Inferior parietal cortex (tissue), 1 donor: ENCODE measurements at regions not wholly inside any gene's neighbourhood (a gene's known extent, or its start where the extent isn't known, plus 50 kb on each side); places are given as distances from the start of the nearest gene placed in this dataset.

Experiments used
- DNase-seq: peaks from one replicate; pipeline ENCODE4 v3.0.0-alpha.2; 2016; ENCODE audit errors: extremely low spot score

DNA sequence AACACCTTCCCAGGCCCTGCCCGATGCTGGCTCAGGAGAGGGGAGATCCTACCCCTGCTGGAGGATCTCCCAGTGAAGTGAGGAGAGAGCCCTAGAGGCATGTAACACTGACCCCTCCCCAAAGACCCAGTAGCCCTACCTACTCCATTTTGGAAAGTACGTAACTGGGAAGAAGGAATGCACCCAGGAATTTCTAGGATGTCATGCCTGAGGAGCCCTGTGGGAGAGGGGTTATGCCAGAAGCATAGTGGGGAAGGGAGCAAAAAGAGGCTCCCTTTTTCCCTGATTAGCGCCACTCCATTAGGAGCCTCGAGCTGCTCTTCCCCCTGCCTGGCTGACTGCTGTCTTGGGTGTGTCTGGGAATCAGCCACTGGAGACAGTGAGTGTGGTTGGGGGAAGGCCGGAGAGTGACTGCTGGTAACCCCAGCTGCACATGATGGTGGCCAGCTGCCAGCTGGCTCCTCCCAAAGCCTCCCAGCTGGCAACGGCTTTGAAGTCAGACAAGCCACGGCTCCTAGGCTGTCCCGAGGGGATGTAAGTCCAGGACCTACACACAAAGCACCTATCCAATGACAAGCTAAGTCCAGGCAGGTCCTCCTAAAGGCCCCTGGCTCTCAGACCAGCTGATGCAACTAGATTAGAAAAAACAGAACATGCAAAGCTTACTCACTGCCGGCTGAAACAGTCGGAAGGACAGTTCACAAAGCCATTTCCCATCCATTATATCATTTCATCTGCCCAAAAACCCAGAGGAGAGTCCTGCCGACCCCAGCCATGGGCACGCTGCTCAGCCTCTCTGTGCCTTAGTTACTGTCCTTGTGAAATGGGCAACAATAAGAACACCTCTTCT is 136.5 kb upstream of the ABCA1 start:
- DNase-seq, result peak; percentile 71

DNA sequence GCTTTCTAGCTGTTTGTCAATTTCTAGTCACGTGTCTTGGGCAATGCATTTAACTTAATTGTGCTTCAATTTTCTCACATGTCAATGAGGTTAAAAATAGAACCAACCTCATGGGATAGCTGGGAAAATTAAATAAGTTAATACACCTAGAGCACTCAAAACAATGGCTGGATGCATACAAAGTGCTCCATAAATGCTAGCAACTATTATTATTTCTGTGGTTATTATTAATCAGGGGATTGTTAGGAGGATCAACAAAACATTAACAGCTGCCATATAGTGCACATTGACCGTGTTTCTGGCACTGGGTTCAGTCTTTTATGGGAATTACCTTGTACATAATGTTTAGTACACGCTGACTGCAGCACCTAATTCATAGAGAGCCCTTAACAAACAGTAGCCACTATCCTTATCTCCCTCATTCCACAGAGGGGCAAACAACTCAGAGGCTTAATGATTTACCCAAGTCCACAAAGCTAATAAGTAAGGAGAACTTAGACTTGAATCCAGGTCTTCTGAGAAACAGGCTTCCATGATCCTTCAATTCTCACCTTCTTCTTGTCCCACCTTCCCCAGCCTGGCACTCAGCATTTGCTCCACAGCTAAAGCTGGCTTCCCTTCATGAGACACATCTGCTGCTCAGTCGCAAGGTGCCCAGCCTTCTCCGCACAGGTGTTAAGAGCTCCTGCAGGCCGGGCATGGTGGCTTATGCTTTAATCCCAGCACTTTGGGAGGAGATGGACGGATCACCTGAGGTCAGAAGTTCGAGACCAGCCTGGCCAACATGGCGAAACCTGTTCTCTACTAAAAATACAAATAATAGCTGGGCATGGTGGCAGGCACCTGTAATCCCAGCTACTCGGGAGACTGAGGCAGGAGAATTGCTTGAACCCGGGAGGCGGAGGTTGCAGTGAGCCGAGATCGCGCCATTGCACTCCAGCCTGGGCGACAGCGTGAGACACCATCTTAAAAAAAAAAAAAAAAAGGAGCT is 137.4 kb upstream of the ABCA1 start:
- no peak for DNase-seq

DNA sequence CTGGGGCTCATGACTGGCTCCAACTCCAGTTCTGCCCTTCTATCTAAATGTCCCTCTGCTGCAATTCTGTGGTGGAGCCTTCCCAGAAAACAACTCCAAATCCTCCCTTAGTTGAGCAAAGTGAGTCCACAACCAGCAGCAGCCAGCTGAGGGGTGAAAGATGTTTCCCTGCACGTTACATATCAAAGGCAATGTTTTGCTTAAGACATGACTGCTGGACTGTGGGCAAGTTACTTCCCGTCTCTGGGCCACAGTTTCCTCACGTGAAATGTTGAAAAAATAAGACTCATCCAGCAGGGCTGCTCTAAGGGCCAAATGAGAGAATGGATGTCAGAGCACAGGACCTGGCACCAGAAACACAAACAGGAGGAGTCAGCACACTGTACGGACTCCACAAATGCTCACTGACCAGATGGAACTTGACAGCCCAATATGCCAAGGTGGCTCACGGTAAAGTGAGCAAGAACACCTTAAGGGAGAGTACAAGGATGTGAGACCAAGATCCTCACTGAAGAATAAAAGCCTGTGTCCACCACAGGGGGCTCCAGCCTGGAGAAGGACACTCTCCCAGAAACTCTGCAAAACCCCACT is 138.4 kb upstream of the ABCA1 start:
- no peak for DNase-seq

DNA sequence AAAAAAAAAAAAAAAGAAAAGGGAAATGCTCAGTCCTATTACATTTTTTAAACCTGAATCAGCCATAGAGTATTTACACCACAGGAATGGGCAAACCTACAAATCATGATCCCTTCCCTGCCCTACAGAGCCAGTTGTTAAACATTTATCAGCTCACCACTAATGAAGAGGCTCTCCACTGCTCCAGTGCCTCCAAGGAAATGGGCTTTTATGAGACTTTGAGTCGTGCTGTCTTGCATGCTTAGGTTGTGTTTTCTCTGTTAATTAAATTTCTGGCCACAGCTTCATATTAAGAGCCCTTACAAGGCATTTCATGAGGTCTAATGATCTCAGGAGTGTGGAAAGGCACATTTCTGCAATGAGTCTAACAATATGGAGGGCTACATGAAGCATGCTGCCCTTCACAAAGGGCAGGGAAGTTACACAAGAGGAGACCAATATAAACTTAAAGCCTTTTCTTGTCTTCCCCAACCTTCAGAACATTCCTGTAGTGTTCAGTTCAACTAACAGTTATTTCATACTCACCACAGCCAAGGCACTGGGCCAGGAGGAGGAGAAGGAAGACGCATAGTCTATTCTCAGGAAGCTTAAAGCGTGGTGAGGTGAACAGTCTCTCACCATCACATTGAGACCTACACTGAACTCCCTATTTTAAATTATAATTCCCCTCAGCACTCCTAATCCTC is 140.1 kb upstream of the ABCA1 start:
- no peak for DNase-seq

DNA sequence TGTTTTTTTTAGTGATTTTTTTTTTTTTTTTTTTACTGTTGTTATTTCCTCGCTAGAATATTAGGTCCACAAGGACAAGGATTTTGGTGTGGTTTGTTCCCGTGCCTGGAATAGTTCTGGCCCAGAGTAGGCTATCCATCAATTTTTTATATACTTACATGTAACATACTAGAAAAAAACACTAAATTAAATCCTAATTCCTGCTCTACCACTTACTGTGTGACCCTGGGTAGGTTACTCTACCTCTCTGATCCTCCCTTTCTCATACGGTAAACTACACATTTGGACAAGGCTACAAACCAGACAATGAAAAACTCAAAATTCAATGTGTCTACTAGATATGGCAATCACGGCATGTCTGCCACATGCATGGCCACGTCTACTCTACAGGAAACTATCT is 141.3 kb upstream of the ABCA1 start:
- no peak for DNase-seq

DNA sequence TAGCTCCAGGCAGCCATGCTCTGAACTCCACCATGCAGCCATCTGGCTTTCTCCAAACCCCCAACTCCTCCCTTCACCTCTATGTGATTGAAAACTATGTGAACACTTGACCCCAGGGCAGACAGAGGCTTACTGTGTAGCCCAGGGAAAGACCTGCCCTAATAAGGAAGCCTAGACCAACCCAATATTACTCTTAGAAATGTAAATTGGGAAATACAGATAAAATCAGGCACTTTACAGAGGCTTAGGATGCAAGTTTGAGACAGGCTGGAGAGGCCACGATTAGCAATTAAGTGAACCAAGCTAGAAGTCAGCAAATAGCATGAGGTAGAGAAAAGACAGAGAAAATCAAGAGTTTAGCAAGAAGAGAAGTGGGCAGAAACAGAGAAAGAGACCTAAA is 141.7 kb upstream of the ABCA1 start:
- no peak for DNase-seq

DNA sequence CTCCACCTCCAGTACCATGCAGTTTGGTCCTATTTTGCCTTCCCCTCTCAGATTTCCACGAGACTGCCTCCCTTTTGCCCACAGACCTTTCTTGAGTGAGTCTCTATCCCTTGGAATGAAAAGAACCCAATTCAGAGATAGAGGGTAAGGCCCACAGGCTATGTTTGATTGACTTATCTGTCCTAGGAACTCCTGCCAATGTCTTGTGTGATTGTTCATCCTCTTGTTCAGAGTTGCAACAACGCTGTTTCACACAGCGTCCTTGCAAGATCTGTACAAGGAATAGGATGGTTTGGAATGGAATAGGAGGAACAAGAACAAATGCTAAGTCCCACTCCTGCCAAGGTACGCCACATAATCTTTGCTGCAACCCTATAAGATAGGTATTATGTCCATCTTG is 142.2 kb upstream of the ABCA1 start:
- no peak for DNase-seq

DNA sequence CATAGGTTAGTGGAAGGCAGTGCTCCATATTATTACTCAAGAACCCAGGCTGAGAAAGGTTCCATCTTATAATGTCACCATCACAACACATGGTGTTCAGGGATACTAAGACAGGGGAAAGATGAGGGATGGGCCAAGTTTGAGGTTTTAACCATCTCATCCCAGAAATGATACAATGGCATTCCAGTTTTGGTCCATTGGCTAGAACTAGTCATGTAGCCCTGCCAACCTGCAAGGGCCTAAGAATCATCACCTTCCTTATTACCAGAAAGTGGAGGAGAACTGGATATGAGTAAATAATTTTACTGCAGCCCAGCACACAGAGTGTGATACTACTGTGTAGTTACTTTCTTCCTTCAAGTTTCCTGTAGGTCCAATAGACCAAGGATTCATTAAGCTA is 144.5 kb upstream of the ABCA1 start:
- no peak for DNase-seq

DNA sequence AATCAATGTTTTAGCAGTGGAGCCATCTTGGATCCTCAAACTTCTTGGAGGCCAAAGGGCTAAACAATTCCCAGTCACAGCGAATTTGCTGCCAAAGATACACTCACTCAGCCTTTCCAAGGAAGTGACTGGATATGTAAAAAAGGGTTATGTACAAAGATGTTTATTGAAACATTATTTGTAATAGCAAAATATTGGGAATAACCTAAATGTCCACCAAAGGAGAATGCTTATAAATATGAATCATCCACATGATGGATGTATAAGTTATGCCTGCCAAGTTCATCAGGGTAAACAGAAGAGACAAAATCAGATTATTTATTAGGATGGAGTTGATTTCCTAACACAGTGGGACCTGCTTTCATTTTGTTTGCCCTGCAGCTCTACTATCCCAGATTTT is 145.2 kb upstream of the ABCA1 start:
- no peak for DNase-seq

DNA sequence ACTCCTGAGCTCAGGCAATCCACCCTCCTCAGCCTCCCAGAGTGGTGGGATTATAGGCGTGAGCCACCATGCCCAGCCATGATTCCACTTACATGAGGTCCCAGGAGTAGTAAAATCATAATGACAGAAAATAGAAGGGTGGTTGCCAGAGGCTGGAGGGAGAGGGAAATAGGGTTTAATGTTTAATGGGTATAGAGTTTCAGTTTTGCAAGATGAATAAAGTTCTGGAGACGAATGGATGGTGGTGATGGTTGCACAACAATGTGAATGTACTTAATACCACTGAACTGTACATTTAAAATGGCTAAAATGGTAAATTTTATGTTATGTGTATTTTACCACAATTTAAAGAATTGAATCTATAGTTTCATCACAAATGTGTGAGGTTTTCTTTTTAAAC is 146.5 kb upstream of the ABCA1 start:
- no peak for DNase-seq

DNA sequence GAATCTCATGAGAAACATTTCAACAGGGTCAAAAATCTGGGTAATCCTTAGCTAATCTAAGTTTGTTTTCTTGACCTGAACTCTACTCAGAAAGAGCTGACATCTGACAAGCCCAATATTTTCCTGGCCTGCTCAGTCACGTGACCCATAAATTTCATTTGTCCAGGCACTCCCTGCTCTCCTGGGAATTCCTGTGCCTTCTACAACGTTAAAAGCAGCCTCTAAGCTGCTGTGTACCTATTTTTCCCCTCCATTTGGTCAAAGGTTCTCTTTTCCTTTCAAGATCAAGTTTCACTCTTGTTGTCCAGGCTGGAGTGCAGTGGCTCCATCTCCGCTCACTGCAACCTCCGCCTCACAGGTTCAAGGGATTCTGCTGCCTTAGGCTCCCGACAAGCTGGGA is 148.8 kb upstream of the ABCA1 start:
- DNase-seq, result no peak

DNA sequence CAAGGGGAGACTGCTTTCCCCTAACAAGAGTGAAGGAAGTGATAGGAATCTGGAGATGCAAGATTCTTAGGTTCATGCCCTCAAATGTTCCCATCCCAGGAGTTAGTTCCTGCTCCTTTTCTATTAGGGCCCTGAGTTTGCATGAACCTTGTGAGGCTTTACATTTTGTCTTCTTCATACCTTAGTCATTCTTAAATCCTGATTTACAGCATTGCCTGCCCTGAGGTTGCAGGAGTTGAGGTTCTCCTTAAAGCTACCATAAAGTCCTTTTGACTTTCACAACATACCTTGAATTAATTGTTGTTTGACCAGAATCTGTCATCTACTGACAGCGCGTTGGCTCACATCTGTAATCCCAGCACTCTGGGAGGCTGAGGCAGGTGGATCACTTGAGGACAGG is 151.5 kb upstream of the ABCA1 start:
- no peak for DNase-seq

DNA sequence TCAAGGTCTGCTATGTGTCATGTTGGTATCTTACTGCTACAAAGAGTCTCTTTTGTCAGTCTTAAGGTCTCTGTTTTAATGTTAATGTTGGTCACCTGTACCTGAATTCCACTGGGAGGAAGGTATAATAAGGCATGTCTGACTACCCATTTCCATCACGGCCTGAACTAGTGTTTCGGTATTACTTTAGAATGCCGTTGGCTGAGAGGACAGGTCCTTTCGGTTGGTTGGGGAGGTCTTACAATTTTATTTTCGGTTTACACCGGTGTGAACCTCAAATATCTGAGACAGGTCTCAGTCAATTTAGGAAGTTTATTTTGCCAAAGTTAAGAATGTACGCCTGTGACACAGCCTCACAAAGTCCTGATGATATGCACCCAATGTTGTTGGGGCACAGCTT is 154.9 kb upstream of the ABCA1 start:
- no peak for DNase-seq

DNA sequence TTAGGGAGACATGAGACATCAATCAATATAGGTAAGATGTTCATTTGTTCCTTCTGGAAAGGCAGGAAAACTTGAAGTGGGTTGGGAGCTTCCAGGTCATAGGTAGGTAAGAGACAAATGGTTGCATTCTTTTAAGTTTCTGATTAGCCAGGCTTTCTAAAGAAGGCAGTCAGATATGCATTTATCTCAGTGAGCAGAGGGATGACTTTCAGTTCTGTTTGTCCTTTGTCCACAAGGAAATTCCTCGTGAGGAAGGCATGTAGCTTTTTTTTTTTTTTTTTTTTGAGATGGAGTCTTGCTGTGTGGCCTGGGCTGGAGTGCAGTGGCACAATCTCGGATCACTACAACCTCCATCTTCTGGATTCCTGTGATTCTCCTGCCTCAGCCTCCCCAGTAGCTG is 155.3 kb upstream of the ABCA1 start:
- DNase-seq, result no peak

DNA sequence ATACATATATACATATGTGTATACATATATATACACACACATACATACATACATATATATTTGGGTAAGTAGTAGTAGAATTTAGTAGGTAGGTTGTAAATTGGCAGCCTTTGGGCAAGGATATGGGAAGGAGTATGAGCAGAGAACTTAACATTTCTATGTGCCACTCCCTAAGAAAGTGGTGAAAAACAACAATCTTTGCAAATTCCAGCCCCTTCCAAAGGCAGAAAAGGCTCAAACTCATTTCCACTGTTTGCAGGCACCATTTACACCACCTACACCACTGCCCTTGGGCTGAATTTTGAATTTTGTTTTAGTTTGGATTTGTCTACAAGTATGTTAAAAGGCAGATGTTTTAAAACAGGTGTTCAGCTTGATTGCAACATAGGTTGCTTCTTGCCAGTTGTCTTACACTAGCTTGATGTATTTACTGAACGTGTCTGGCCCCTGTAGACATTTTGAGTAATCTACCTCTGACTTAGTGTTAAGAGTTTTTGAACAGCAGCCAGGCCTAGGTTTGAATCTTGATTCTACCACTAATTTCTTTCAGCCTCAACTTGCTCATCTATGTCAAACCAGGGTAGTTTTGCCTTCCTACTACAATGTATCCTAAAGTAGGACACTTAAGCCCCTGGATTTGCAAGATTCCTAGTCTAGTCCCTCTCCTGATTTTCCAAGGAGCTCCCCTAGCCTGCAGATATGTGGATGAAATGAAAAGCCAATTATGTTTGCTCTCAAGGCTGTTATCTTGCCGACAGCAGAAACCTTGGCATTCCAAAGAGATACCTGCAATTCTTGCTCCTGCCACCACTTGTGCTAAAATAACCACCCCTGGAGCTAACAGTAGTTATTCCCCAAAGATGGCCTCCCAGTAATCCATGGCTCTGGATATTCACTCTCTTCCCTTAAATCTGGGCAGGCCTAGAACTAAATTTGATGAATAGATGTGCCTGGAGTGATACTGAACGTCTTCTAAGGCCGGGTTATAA is 156.2 kb upstream of the SLC44A1 start:
- no peak for DNase-seq

DNA sequence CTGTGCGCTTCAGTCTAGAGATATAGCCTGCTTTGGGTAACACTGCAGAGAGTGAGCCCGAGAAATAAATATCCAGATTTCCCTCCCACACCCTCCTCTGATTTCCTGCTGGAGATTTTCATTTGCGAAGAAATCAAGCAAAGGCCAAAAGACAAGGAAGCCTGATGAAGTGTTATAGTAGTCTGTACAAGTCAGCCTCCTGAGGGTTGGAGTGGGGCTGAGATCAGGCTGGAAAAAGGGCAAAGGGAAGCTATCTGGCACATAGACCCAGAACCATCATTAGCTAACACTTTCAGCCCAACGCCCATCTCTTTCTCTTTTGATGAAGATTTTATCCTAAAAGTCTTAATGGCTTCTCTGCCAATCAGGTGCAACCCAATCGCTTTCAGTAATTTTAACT is 154.6 kb upstream of the SLC44A1 start:
- no peak for DNase-seq

DNA sequence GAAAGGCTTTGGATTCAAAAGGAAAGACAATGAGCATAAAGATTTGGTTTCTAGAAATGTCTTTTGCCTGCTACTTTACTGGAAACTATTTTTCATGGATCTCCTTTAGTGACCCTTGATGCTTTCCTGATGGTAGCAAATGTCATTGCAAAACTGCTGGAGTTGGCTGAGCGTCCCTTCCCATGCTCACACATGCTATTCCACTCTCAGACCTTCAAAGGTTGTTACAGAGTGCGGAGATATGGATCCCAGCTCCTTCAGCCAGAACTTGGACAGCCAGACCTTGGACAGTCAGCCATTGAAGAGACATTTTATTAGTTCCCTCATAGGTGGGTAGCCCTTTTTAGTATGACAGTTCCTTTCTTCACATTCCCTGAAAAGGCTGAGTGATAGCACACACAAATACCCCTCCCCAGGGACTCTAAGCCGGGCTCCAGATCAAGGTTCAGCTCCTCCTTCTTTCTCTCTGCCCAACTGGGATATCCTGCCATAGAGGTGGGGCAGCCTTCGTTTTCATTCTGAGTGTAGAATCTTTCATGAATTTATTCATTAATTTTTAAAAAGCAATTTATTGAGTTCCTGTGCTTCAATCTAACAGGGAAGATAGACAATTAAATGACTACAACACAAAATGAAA is 153.3 kb upstream of the SLC44A1 start:
- no peak for DNase-seq

DNA sequence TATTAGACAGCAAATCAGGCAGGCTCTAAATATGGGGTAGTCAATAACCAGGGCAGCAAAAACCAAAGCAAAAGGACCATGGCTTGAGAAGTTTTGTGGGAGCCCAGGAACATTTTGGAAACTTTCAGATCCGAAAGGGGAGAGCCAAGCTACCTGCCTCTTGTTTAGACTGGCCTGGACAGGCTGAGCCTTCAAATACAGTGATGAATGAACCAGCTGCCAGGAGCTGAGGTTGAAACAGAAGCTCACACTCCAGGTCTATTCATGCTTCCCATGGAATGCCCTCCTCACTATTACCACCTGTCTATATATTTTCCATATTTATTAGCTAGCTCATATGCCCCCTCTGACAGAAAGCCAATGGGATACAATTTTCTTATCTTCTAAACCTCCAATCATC is 150.8 kb upstream of the SLC44A1 start:
- DNase-seq, result no peak

DNA sequence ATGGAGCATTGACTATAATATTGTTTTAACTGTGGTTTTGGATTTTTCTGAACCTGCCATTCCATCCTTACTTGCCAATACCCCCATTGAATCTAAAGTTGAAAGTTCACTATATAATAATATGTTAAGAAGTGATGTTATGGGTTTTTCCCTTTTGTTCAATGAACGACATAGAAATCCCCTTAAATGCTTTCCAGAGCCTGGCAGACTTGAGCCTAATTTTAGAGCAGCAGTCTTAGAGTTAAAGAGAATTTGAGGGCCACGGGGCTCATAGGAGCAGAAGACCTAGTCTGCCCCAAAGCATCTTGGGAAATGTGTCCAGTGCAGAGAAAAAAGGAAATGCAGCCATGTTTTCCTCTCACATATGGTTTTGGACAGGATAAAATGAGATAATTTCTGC is 146.1 kb upstream of the SLC44A1 start:
- DNase-seq, result no peak

DNA sequence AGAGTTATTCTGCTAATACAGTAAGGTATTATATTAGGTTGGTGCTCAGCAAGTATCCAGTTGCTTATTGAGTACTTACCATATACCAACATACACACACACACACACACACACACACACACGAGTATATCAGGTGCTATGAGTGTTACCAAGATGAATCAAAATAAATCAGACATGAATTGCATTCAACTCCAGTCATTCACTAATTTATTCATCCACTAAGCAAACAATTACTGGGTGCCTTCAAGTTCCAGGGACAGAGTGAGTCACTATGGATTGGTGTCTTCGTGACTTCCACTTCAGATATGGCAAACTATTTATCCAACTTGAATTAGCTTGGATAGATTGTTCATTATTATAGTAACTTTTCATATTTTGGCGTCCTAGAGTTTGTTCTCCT is 140.7 kb upstream of the SLC44A1 start:
- no peak for DNase-seq
